22Rv1 (cell line): ENCODE measurements at regions not wholly inside any gene's neighbourhood (a gene's known extent, or its start where the extent isn't known, plus 50 kb on each side); places are given as distances from the start of the nearest gene placed in this dataset.

ENCODE experiments used
- CTCF ChIP-seq: fragments of 450-650 bp; IDR thresholded peaks from 2 replicates; pipeline ENCODE4 v1.5.1; 2017; ENCODE audit warnings: mild to moderate bottlenecking
- ZFX ChIP-seq: fragments of 450-650 bp; IDR thresholded peaks from 2 replicates; pipeline ENCODE4 v1.6.1; 2017; ENCODE audit warnings: antibody characterized with exemption, borderline replicate concordance

- TF ChIP-seq CTCF (no peak), ZFX (no peak)
Measured at GRCh38 chr2:17231394-17231965, 286.8 kb downstream of the RAD51AP2 start.
